ENCODE measurements at regions not wholly inside any gene's neighbourhood (a gene's known extent, or its start where the extent isn't known, plus 50 kb on each side); places are given as distances from the start of the nearest gene placed in this dataset.

- TF ChIP-seq CTCF (IDR thresholded peaks at IDR 0.05) (no peak), POLR2A (IDR thresholded peaks at IDR 0.05) (no peak)
Measured at GRCh38 chr3:170730071-170730812, 139.8 kb downstream of the RPL22L1 start.

All from vagina (tissue), 2 donors.